ENCODE measurements at regions not wholly inside any gene's neighbourhood (a gene's known extent, or its start where the extent isn't known, plus 50 kb on each side); places are given as distances from the start of the nearest gene placed in this dataset.

GRCh38 chr1:14362331-14362730 is 236.2 kb upstream of the KAZN start:
- H3K4me3 ChIP-seq (ENCODE audit: low read length in 3 of 3) = no peak overlapping the region
- no peak overlapping the region for H3K27ac ChIP-seq (ENCODE audit: low read depth in 2 of 2, low read length in 2 of 2)
- H3K27me3 ChIP-seq (ENCODE audit: control insufficient read depth, insufficient read depth, low read length) = no peaks in the 10 kb centered on the region
- H3K9me3 ChIP-seq (ENCODE audit: control insufficient read depth in 2 of 3, insufficient read depth in 1 of 3, low read length in 3 of 3) = peaks cover 0 to 3% (median 0%) of the 10 kb centered on the region in 3 donors
- DNase-seq (no peak), FAIRE-seq (no peak)
- intact Hi-C loops (cut with DNase I) = no loop called here
- H3K4me1 ChIP-seq (ENCODE audit: control insufficient read depth in 2 of 3, insufficient read depth in 2 of 3, low read depth in 1 of 3, low read length in 3 of 3) = no peaks in the 10 kb centered on the region
- no peaks in the 10 kb centered on the region for H3K36me3 ChIP-seq (ENCODE audit: control insufficient read depth in 2 of 3, insufficient read depth in 3 of 3, low read length in 3 of 3)
- TF ChIP-seq CTCF (IDR thresholded peaks at IDR 0.05; ENCODE audit: borderline replicate concordance, extremely low read depth, insufficient read depth) = no peak
- H3K9ac ChIP-seq (ENCODE audit: low read length in 3 of 3) = no peak overlapping the region

- FAIRE-seq (no peak), DNase-seq (no peak)
- Histone ChIP-seq H3K9ac (ENCODE audit: low read length in 3 of 3) (no peak overlapping the region), H3K27me3 (ENCODE audit: control insufficient read depth, insufficient read depth, low read length) (no peaks in the 10 kb centered on the region), H3K27ac (ENCODE audit: low read depth in 2 of 2, low read length in 2 of 2) (no peak overlapping the region), H3K36me3 (ENCODE audit: control insufficient read depth in 2 of 3, insufficient read depth in 3 of 3, low read length in 3 of 3) (no peaks in the 10 kb centered on the region), H3K4me3 (ENCODE audit: low read length in 3 of 3) (no peak overlapping the region), H3K9me3 (ENCODE audit: control insufficient read depth in 2 of 3, insufficient read depth in 1 of 3, low read length in 3 of 3) (peaks cover 0 to 3% (median 0%) of the 10 kb centered on the region in 3 donors), H3K4me1 (ENCODE audit: control insufficient read depth in 2 of 3, insufficient read depth in 2 of 3, low read depth in 1 of 3, low read length in 3 of 3) (no peaks in the 10 kb centered on the region)
- intact Hi-C loops (cut with DNase I) = no loop called here
- no peak for TF ChIP-seq CTCF (IDR thresholded peaks at IDR 0.05; ENCODE audit: borderline replicate concordance, extremely low read depth, insufficient read depth)
These were observed 235.4 kb upstream of the KAZN start for GRCh38 chr1:14363036-14363590.

- H3K9me3 ChIP-seq (ENCODE audit: control insufficient read depth in 2 of 3, insufficient read depth in 1 of 3, low read length in 3 of 3) = peaks cover 0 to 3% (median 0%) of the 10 kb centered on the region in 3 donors
- no peak overlapping the region for H3K9ac ChIP-seq (ENCODE audit: low read length in 3 of 3)
- FAIRE-seq (no peak), DNase-seq (no peak)
- H3K36me3 ChIP-seq (ENCODE audit: control insufficient read depth in 2 of 3, insufficient read depth in 3 of 3, low read length in 3 of 3) = no peaks in the 10 kb centered on the region
- H3K4me3 ChIP-seq (ENCODE audit: low read length in 3 of 3) = no peak overlapping the region
- intact Hi-C loops (cut with DNase I) = no loop called here
- no peaks in the 10 kb centered on the region for H3K4me1 ChIP-seq (ENCODE audit: control insufficient read depth in 2 of 3, insufficient read depth in 2 of 3, low read depth in 1 of 3, low read length in 3 of 3)
- no peaks in the 10 kb centered on the region for H3K27me3 ChIP-seq (ENCODE audit: control insufficient read depth, insufficient read depth, low read length)
- H3K27ac ChIP-seq (ENCODE audit: low read depth in 2 of 2, low read length in 2 of 2) = no peak overlapping the region
- no peak for TF ChIP-seq CTCF (IDR thresholded peaks at IDR 0.05; ENCODE audit: borderline replicate concordance, extremely low read depth, insufficient read depth)
These were observed 234.6 kb upstream of the KAZN start for GRCh38 chr1:14363707-14364413.
